ENCODE measurements at regions not wholly inside any gene's neighbourhood (a gene's known extent, or its start where the extent isn't known, plus 50 kb on each side); places are given as distances from the start of the nearest gene placed in this dataset.

GRCh38 chr15:47918877-47919276, 201.6 kb downstream of the SEMA6D start:
- DNase-seq (no peak), ATAC-seq (ENCODE audit: insufficient read depth, low read depth) (no peak)
- Histone ChIP-seq H3K79me2 (ENCODE audit: insufficient read depth, low read length) (no peaks in the 10 kb centered on the region), H3K4me3 (ENCODE audit: low read depth in 1 of 2, low read length in 2 of 2) (no peak overlapping the region), H3K9ac (ENCODE audit: low read depth, low read length) (no peak overlapping the region), H3K4me1 (ENCODE audit: insufficient read depth, low read length) (no peaks in the 10 kb centered on the region), H3K27ac (ENCODE audit: low read length) (no peak overlapping the region), H4K20me1 (ENCODE audit: insufficient read depth, low read length) (no peaks in the 10 kb centered on the region), H3K27me3 (ENCODE audit: insufficient read depth, low read length, poor library complexity) (no peaks in the 10 kb centered on the region), H3K4me2 (ENCODE audit: insufficient read depth, low read length) (no peak overlapping the region), H3K9me3 (ENCODE audit: insufficient read depth, low read length, severe bottlenecking) (no peaks in the 10 kb centered on the region), H2AFZ (ENCODE audit: low read depth, low read length) (no peak overlapping the region), H3K36me3 (ENCODE audit: insufficient read depth, low read length) (no peaks in the 10 kb centered on the region)
- no peak for TF ChIP-seq CTCF (IDR thresholded peaks at IDR 0.05; ENCODE audit: borderline replicate concordance, extremely low read depth, low read length, poor library complexity, severe bottlenecking)
- no peak for TF ChIP-seq EZH2 (IDR thresholded peaks at IDR 0.05; ENCODE audit: borderline replicate concordance, low read depth, low read length, severe bottlenecking)

- DNase-seq = no peak
- Histone ChIP-seq H3K9ac (ENCODE audit: low read depth, low read length) (no peak overlapping the region), H3K4me1 (ENCODE audit: insufficient read depth, low read length) (no peaks in the 10 kb centered on the region), H4K20me1 (ENCODE audit: insufficient read depth, low read length) (no peaks in the 10 kb centered on the region), H2AFZ (ENCODE audit: low read depth, low read length) (no peak overlapping the region), H3K79me2 (ENCODE audit: insufficient read depth, low read length) (no peaks in the 10 kb centered on the region), H3K4me2 (ENCODE audit: insufficient read depth, low read length) (no peak overlapping the region), H3K36me3 (ENCODE audit: insufficient read depth, low read length) (no peaks in the 10 kb centered on the region), H3K27ac (ENCODE audit: low read length) (no peak overlapping the region), H3K4me3 (ENCODE audit: low read depth in 1 of 2, low read length in 2 of 2) (no peak overlapping the region), H3K27me3 (ENCODE audit: insufficient read depth, low read length, poor library complexity) (no peaks in the 10 kb centered on the region), H3K9me3 (ENCODE audit: insufficient read depth, low read length, severe bottlenecking) (no peaks in the 10 kb centered on the region)
- TF ChIP-seq CTCF (IDR thresholded peaks at IDR 0.05; ENCODE audit: borderline replicate concordance, extremely low read depth, low read length, poor library complexity, severe bottlenecking) (no peak), EZH2 (IDR thresholded peaks at IDR 0.05; ENCODE audit: borderline replicate concordance, low read depth, low read length, severe bottlenecking) (no peak)
- ATAC-seq (ENCODE audit: insufficient read depth, low read depth) = no peak
These were observed 196.4 kb upstream of the SLC24A5 start for GRCh38 chr15:47924381-47924780.

- no peaks in the 10 kb centered on the region for H3K27me3 ChIP-seq (ENCODE audit: insufficient read depth, low read length, poor library complexity)
- no peak overlapping the region for H3K27ac ChIP-seq (ENCODE audit: low read length)
- H3K4me2 ChIP-seq (ENCODE audit: insufficient read depth, low read length) = no peak overlapping the region
- H3K36me3 ChIP-seq (ENCODE audit: insufficient read depth, low read length) = no peaks in the 10 kb centered on the region
- no peaks in the 10 kb centered on the region for H3K4me1 ChIP-seq (ENCODE audit: insufficient read depth, low read length)
- no peak overlapping the region for H2AFZ ChIP-seq (ENCODE audit: low read depth, low read length)
- no peak overlapping the region for H3K4me3 ChIP-seq (ENCODE audit: low read depth in 1 of 2, low read length in 2 of 2)
- TF ChIP-seq EZH2 (IDR thresholded peaks at IDR 0.05; ENCODE audit: borderline replicate concordance, low read depth, low read length, severe bottlenecking) (no peak), CTCF (IDR thresholded peaks at IDR 0.05; ENCODE audit: borderline replicate concordance, extremely low read depth, low read length, poor library complexity, severe bottlenecking) (no peak)
- H3K9me3 ChIP-seq (ENCODE audit: insufficient read depth, low read length, severe bottlenecking) = no peaks in the 10 kb centered on the region
- H3K79me2 ChIP-seq (ENCODE audit: insufficient read depth, low read length) = no peaks in the 10 kb centered on the region
- H3K9ac ChIP-seq (ENCODE audit: low read depth, low read length) = no peak overlapping the region
- ATAC-seq (ENCODE audit: insufficient read depth, low read depth) (no peak), DNase-seq (no peak)
- no peaks in the 10 kb centered on the region for H4K20me1 ChIP-seq (ENCODE audit: insufficient read depth, low read length)
These were observed 191.5 kb upstream of the SLC24A5 start for GRCh38 chr15:47929138-47929803.

Measured in DND-41 (cell line).